Neural crest cell (in vitro differentiated cells): ENCODE measurements at regions not wholly inside any gene's neighbourhood (a gene's known extent, or its start where the extent isn't known, plus 50 kb on each side); places are given as distances from the start of the nearest gene placed in this dataset.

Source experiments
- DNase-seq: peaks from one replicate; pipeline ENCODE4 v3.0.0; 2021; ENCODE audit warnings: low read depth, mixed read lengths, low spot score
- H3K27ac Mint-ChIP-seq: one replicate; pipeline ENCODE4 v1.8.0; 2021; ENCODE audit warnings: mild to moderate bottlenecking, mixed read lengths; ENCODE audit not compliant: unreplicated experiment
- H3K27me3 Mint-ChIP-seq: 2 replicates; pipeline ENCODE4 v1.8.0; 2021; ENCODE audit warnings: low read depth, mild to moderate bottlenecking, mixed read lengths
- H3K36me3 Mint-ChIP-seq: 2 replicates; pipeline ENCODE4 v1.8.0; 2021; ENCODE audit warnings: low read depth, mild to moderate bottlenecking, mixed read lengths
- H3K4me1 Mint-ChIP-seq: 2 replicates; pipeline ENCODE4 v1.8.0; 2021; ENCODE audit warnings: mixed read lengths
- H3K4me3 Mint-ChIP-seq: one replicate; pipeline ENCODE4 v1.8.0; 2021; ENCODE audit warnings: mild to moderate bottlenecking, mixed read lengths
- H3K9me3 Mint-ChIP-seq: 2 replicates; pipeline ENCODE4 v1.8.0; 2021; ENCODE audit warnings: mixed read lengths
- CTCF ChIP-seq: fragments of 200-600 bp; sonication (generic); conservative IDR thresholded peaks from 2 replicates; pipeline ENCODE4 v1.5.0; 2021; ENCODE audit warnings: antibody characterized with exemption, mild to moderate bottlenecking

GRCh38 chr6:122122202-122122601, 277.2 kb upstream of the HSF2 start:
- Mint-ChIP-seq H3K27ac (no peak overlapping the region), H3K9me3 (no peaks in the 10 kb centered on the region), H3K4me3 (no peak overlapping the region), H3K36me3 (no peaks in the 10 kb centered on the region), H3K27me3 (no peaks in the 10 kb centered on the region), H3K4me1 (no peaks in the 10 kb centered on the region)
- no peak for TF ChIP-seq CTCF
- DNase-seq = no peak

GRCh38 chr6:122122686-122123085, 276.8 kb upstream of the HSF2 start:
- no peak for TF ChIP-seq CTCF
- H3K4me3 Mint-ChIP-seq = no peak overlapping the region
- no peak for DNase-seq
- no peaks in the 10 kb centered on the region for H3K27me3 Mint-ChIP-seq
- no peaks in the 10 kb centered on the region for H3K9me3 Mint-ChIP-seq
- no peak overlapping the region for H3K27ac Mint-ChIP-seq
- H3K36me3 Mint-ChIP-seq = no peaks in the 10 kb centered on the region
- no peaks in the 10 kb centered on the region for H3K4me1 Mint-ChIP-seq

GRCh38 chr6:122124908-122125307, 274.5 kb upstream of the HSF2 start:
- H3K4me1 Mint-ChIP-seq = no peaks in the 10 kb centered on the region
- no peaks in the 10 kb centered on the region for H3K27me3 Mint-ChIP-seq
- H3K4me3 Mint-ChIP-seq = no peak overlapping the region
- no peaks in the 10 kb centered on the region for H3K9me3 Mint-ChIP-seq
- H3K36me3 Mint-ChIP-seq = no peaks in the 10 kb centered on the region
- no peak for TF ChIP-seq CTCF
- H3K27ac Mint-ChIP-seq = no peak overlapping the region
- no peak for DNase-seq

- H3K9me3 Mint-ChIP-seq = peaks cover 2% of the 10 kb centered on the region
- no peaks in the 10 kb centered on the region for H3K36me3 Mint-ChIP-seq
- H3K4me3 Mint-ChIP-seq = no peak overlapping the region
- H3K4me1 Mint-ChIP-seq = no peaks in the 10 kb centered on the region
- H3K27me3 Mint-ChIP-seq = no peaks in the 10 kb centered on the region
- no peak for DNase-seq
- no peak overlapping the region for H3K27ac Mint-ChIP-seq
- no peak for TF ChIP-seq CTCF
Measured at GRCh38 chr6:122126894-122127293, 272.6 kb upstream of the HSF2 start.

GRCh38 chr6:122128445-122128844, 271.0 kb upstream of the HSF2 start:
- Mint-ChIP-seq H3K27me3 (no peaks in the 10 kb centered on the region), H3K4me3 (no peak overlapping the region), H3K36me3 (no peaks in the 10 kb centered on the region), H3K9me3 (peaks cover 2% of the 10 kb centered on the region), H3K27ac (peak overlapping the region; percentile 69), H3K4me1 (no peaks in the 10 kb centered on the region)
- DNase-seq = no peak
- TF ChIP-seq CTCF = no peak
